Stimulated activated naive B cell treated with anti-CD40 and anti-IgM and Interleukin-4, amounts not matched to agents 10 μg/mL and 1 μg/mL and 100 μg/mL, for 72 hours (primary cell): ENCODE measurements at regions not wholly inside any gene's neighbourhood (a gene's known extent, or its start where the extent isn't known, plus 50 kb on each side); places are given as distances from the start of the nearest gene placed in this dataset.
"Not testable (repeated sequence)": the region's sequence is repeated elsewhere in the genome, so short reads cannot be mapped to it uniquely, and the experiment has no call there.

ENCODE experiments used
- ATAC-seq, 2 donors: fragments of 150-1000 bp; cut with Tn5 transposase; replicated peaks; 2 replicates each; pipeline ENCODE4 v1.10.0; 2021; ENCODE audit warnings: moderate library complexity in 1 of 2
- DNase-seq: peaks from one replicate; pipeline ENCODE4 v3.0.0; 2021
- H3K27ac Mint-ChIP-seq: one replicate; pipeline ENCODE4 v1.8.0; 2022; ENCODE audit warnings: mild to moderate bottlenecking, mixed read lengths
- H3K27me3 Mint-ChIP-seq, 2 donors: one replicate each; pipeline ENCODE4 v1.8.0; 2022; ENCODE audit warnings: mixed read lengths in 2 of 2
- H3K36me3 Mint-ChIP-seq, 2 donors: one replicate each; pipeline ENCODE4 v1.8.0; 2022; ENCODE audit warnings: mixed read lengths in 2 of 2, mild to moderate bottlenecking in 1 of 2
- H3K4me1 Mint-ChIP-seq, 2 donors: one replicate each; pipeline ENCODE4 v1.8.0; 2022; ENCODE audit warnings: mixed read lengths in 2 of 2, mild to moderate bottlenecking in 1 of 2
- H3K4me3 Mint-ChIP-seq, 2 donors: one replicate each; pipeline ENCODE4 v1.8.0; 2022; ENCODE audit warnings: mild to moderate bottlenecking in 2 of 2, mixed read lengths in 2 of 2, moderate library complexity in 1 of 2
- H3K9me3 Mint-ChIP-seq, 2 donors: one replicate each; pipeline ENCODE4 v1.8.0; 2022; ENCODE audit warnings: mixed read lengths in 2 of 2, mild to moderate bottlenecking in 1 of 2

- Mint-ChIP-seq H3K9me3 (peaks cover 5 to 11% of the 10 kb centered on the region in 2 donors), H3K4me1 (peaks cover 0 to 1% of the 10 kb centered on the region in 2 donors), H3K4me3 (no peak overlapping the region), H3K36me3 (no peaks in the 10 kb centered on the region), H3K27me3 (peaks cover 0 to 8% of the 10 kb centered on the region in 2 donors), H3K27ac (no peak overlapping the region)
- ATAC-seq = no peak
- DNase-seq = no peak
Observed at GRCh38 chr1:116836099-116836498, 73.6 kb upstream of the PTGFRN start.

- Mint-ChIP-seq H3K4me1 (no peaks in the 10 kb centered on the region), H3K27ac (no peak overlapping the region), H3K4me3 (no peak overlapping the region), H3K36me3 (no peaks in the 10 kb centered on the region), H3K9me3 (peaks cover 10 to 19% of the 10 kb centered on the region in 2 donors), H3K27me3 (no peaks in the 10 kb centered on the region)
- no peak for ATAC-seq
- no peak for DNase-seq
Observed at GRCh38 chr1:116841569-116842344, 68.0 kb upstream of the PTGFRN start.

GRCh38 chr1:116842654-116843053 lies 67.1 kb upstream of the PTGFRN start:
- no peaks in the 10 kb centered on the region for H3K27me3 Mint-ChIP-seq
- ATAC-seq (no peak), DNase-seq (no peak)
- no peaks in the 10 kb centered on the region for H3K4me1 Mint-ChIP-seq
- no peaks in the 10 kb centered on the region for H3K36me3 Mint-ChIP-seq
- no peak overlapping the region for H3K4me3 Mint-ChIP-seq
- peaks cover 5 to 10% of the 10 kb centered on the region in 2 donors for H3K9me3 Mint-ChIP-seq
- H3K27ac Mint-ChIP-seq = no peak overlapping the region

- H3K36me3 Mint-ChIP-seq = no peaks in the 10 kb centered on the region
- no peak overlapping the region for H3K27ac Mint-ChIP-seq
- H3K4me3 Mint-ChIP-seq = no peak overlapping the region
- ATAC-seq = no peak
- DNase-seq = no peak
- no peaks in the 10 kb centered on the region for H3K27me3 Mint-ChIP-seq
- H3K4me1 Mint-ChIP-seq = no peaks in the 10 kb centered on the region
- H3K9me3 Mint-ChIP-seq = peaks cover 5 to 9% of the 10 kb centered on the region in 2 donors
Observed at GRCh38 chr1:116844775-116845174, 64.9 kb upstream of the PTGFRN start.

- DNase-seq = no peak
- no peaks in the 10 kb centered on the region for H3K36me3 Mint-ChIP-seq
- H3K4me1 Mint-ChIP-seq = no peaks in the 10 kb centered on the region
- H3K9me3 Mint-ChIP-seq = peaks cover 5 to 11% of the 10 kb centered on the region in 2 donors
- H3K4me3 Mint-ChIP-seq = no peak overlapping the region
- ATAC-seq = no peak
- no peaks in the 10 kb centered on the region for H3K27me3 Mint-ChIP-seq
- no peak overlapping the region for H3K27ac Mint-ChIP-seq
Observed at GRCh38 chr1:116847190-116847589, 62.5 kb upstream of the PTGFRN start.

GRCh38 chr1:116847688-116848531 lies 61.8 kb upstream of the PTGFRN start:
- DNase-seq = no peak
- H3K9me3 Mint-ChIP-seq = peaks cover 5 to 11% of the 10 kb centered on the region in 2 donors
- no peak for ATAC-seq
- H3K27ac Mint-ChIP-seq = no peak overlapping the region
- H3K4me3 Mint-ChIP-seq = no peak overlapping the region
- H3K27me3 Mint-ChIP-seq = no peaks in the 10 kb centered on the region
- H3K4me1 Mint-ChIP-seq = no peaks in the 10 kb centered on the region
- H3K36me3 Mint-ChIP-seq = no peaks in the 10 kb centered on the region

GRCh38 chr1:116850436-116850835 lies 59.3 kb upstream of the PTGFRN start:
- no peak overlapping the region for H3K27ac Mint-ChIP-seq

GRCh38 chr1:116851189-116851588 lies 58.5 kb upstream of the PTGFRN start:
- not testable (repeated sequence) for H3K36me3 Mint-ChIP-seq, ATAC-seq, H3K27me3 Mint-ChIP-seq, DNase-seq, H3K27ac Mint-ChIP-seq, H3K4me3 Mint-ChIP-seq, H3K9me3 Mint-ChIP-seq, H3K4me1 Mint-ChIP-seq

More at GRCh38 chr1:116850436-116850835, 59.3 kb upstream of the PTGFRN start:
- ATAC-seq (no peak), DNase-seq (no peak)
- Mint-ChIP-seq H3K9me3 (peaks cover 0 to 3% of the 10 kb centered on the region in 2 donors), H3K4me1 (peaks cover 0 to 6% of the 10 kb centered on the region in 2 donors), H3K36me3 (no peaks in the 10 kb centered on the region), H3K4me3 (no peak overlapping the region), H3K27me3 (peaks cover 0 to 3% of the 10 kb centered on the region in 2 donors)

- no peak overlapping the region for H3K4me3 Mint-ChIP-seq
- no peaks in the 10 kb centered on the region for H3K36me3 Mint-ChIP-seq
- no peak for DNase-seq
- peaks cover 0 to 6% of the 10 kb centered on the region in 2 donors for H3K4me1 Mint-ChIP-seq
- H3K27ac Mint-ChIP-seq = no peak overlapping the region
- peaks cover 0 to 3% of the 10 kb centered on the region in 2 donors for H3K27me3 Mint-ChIP-seq
- H3K9me3 Mint-ChIP-seq = peaks cover 0 to 3% of the 10 kb centered on the region in 2 donors
- ATAC-seq = no peak
Observed at GRCh38 chr1:116851846-116852245, 57.9 kb upstream of the PTGFRN start.

GRCh38 chr1:116852367-116852766 lies 57.3 kb upstream of the PTGFRN start:
- no peaks in the 10 kb centered on the region for H3K36me3 Mint-ChIP-seq
- H3K9me3 Mint-ChIP-seq = peaks cover 0 to 3% of the 10 kb centered on the region in 2 donors
- H3K27me3 Mint-ChIP-seq = peaks cover 0 to 3% of the 10 kb centered on the region in 2 donors
- no peak for DNase-seq
- H3K4me1 Mint-ChIP-seq = peaks cover 0 to 6% of the 10 kb centered on the region in 2 donors
- no peak overlapping the region for H3K4me3 Mint-ChIP-seq
- no peak overlapping the region for H3K27ac Mint-ChIP-seq
- no peak for ATAC-seq

- no peak for ATAC-seq
- Mint-ChIP-seq H3K4me1 (peaks cover 0 to 6% of the 10 kb centered on the region in 2 donors), H3K27me3 (peaks cover 0 to 3% of the 10 kb centered on the region in 2 donors), H3K27ac (no peak overlapping the region), H3K36me3 (no peaks in the 10 kb centered on the region), H3K9me3 (peaks cover 0 to 3% of the 10 kb centered on the region in 2 donors), H3K4me3 (no peak overlapping the region)
- no peak for DNase-seq
Observed at GRCh38 chr1:116852910-116853309, 56.8 kb upstream of the PTGFRN start.

- H3K27ac Mint-ChIP-seq = no peak overlapping the region
- peaks cover 0 to 3% of the 10 kb centered on the region in 2 donors for H3K9me3 Mint-ChIP-seq
- H3K27me3 Mint-ChIP-seq = peaks cover 0 to 3% of the 10 kb centered on the region in 2 donors
- no peaks in the 10 kb centered on the region for H3K36me3 Mint-ChIP-seq
- ATAC-seq (no peak), DNase-seq (no peak)
- H3K4me3 Mint-ChIP-seq = no peak overlapping the region
- peaks cover 0 to 6% of the 10 kb centered on the region in 2 donors for H3K4me1 Mint-ChIP-seq
Observed at GRCh38 chr1:116853680-116854402, 55.9 kb upstream of the PTGFRN start.

GRCh38 chr1:116854403-116854690 lies 55.4 kb upstream of the PTGFRN start:
- ATAC-seq (no peak), DNase-seq (no peak)
- no peaks in the 10 kb centered on the region for H3K36me3 Mint-ChIP-seq
- peaks cover 0 to 6% of the 10 kb centered on the region in 2 donors for H3K4me1 Mint-ChIP-seq
- peaks cover 0 to 3% of the 10 kb centered on the region in 2 donors for H3K9me3 Mint-ChIP-seq
- H3K27ac Mint-ChIP-seq = no peak overlapping the region
- H3K4me3 Mint-ChIP-seq = no peak overlapping the region
- H3K27me3 Mint-ChIP-seq = peaks cover 0 to 3% of the 10 kb centered on the region in 2 donors

GRCh38 chr1:116854716-116855115 lies 55.0 kb upstream of the PTGFRN start:
- Mint-ChIP-seq H3K9me3 (peaks cover 0 to 3% of the 10 kb centered on the region in 2 donors), H3K27me3 (peaks cover 0 to 3% of the 10 kb centered on the region in 2 donors), H3K4me3 (no peak overlapping the region), H3K36me3 (no peaks in the 10 kb centered on the region), H3K4me1 (peaks cover 0 to 6% of the 10 kb centered on the region in 2 donors), H3K27ac (no peak overlapping the region)
- ATAC-seq (no peak), DNase-seq (no peak)
